ENCODE measurements at regions not wholly inside any gene's neighbourhood (a gene's known extent, or its start where the extent isn't known, plus 50 kb on each side); places are given as distances from the start of the nearest gene placed in this dataset.

- FAIRE-seq, result no peak
- CTCF ChIA-PET (ENCODE audit: low intra/inter-chr PET ratio, low total read pairs), result no interaction called here
- no TSS peak for BruUV-seq (replicated peaks)
- no peak for ATAC-seq
- no peaks in the 10 kb centered on the region for H4K20me1 ChIP-seq (ENCODE audit: insufficient read depth, low read length)
- no peak overlapping the region for H3K4me2 ChIP-seq (ENCODE audit: low read depth, low read length)
- peak overlapping the region; percentile 27 for H2AFZ ChIP-seq (ENCODE audit: low read length)
- no peaks in the 10 kb centered on the region for H3K9me3 ChIP-seq (ENCODE audit: low read length)
- no peaks in the 10 kb centered on the region for H3K27me3 ChIP-seq (ENCODE audit: control insufficient read depth in 1 of 2, insufficient read depth in 2 of 2, low read length in 2 of 2)
- WGBS (ENCODE audit: low lambda C conversion rate), result 9% methylated on average over 2 of the region's 2 CpGs
- no peak overlapping the region for H3K4me3 ChIP-seq (replicated peaks in 1 of 3; ENCODE audit: insufficient read depth in 1 of 3, low read depth in 2 of 3, low read length in 3 of 3)
- in situ Hi-C loops (cut with HindIII; ENCODE audit: extremely low pct_ligation_motif_present, low pct_unique_long_range_greater_than_20kb), result no loop called here
- no peak overlapping the region for H3K9ac ChIP-seq (ENCODE audit: insufficient read depth, low read depth, low read length)
- no peak overlapping the region for H3K27ac ChIP-seq (ENCODE audit: extremely low read length, insufficient read depth, low read length)
- no peak for DNase-seq (ENCODE audit: low spot score)
- no peaks in the 10 kb centered on the region for H3K79me2 ChIP-seq (ENCODE audit: insufficient read depth, low read length)
- TF ChIP-seq ZBTB49 (CRISPR knock-in tag; IDR thresholded peaks at IDR 0.05; ENCODE audit: borderline replicate concordance), result no peak
- intact Hi-C loops (cut with micrococcal nuclease; ENCODE audit: unreplicated experiment), result loop anchor here (10.0 kb wide), 1 partner anchor 309 kb away; no protein-coding TSS in a partner anchor
- H3K36me3 ChIP-seq (replicated peaks in 1 of 2; ENCODE audit: control insufficient read depth in 1 of 2, insufficient read depth in 2 of 2, low read length in 2 of 2), result no peaks in the 10 kb centered on the region
- POLR2A ChIA-PET, result no interaction called here
- peaks cover 15% of the 10 kb centered on the region for H3K4me1 ChIP-seq (ENCODE audit: insufficient read depth, low read length)
Observed at GRCh38 chr1:218643926-218644325, 298.8 kb downstream of the TGFB2 start.

GRCh38 chr1:218646288-218646687, 301.2 kb downstream of the TGFB2 start:
- no peak overlapping the region for H3K27ac ChIP-seq (ENCODE audit: extremely low read length, insufficient read depth, low read length)
- intact Hi-C loops (cut with micrococcal nuclease; ENCODE audit: unreplicated experiment), result loop anchor here (10.0 kb wide), 1 partner anchor 311 kb away; no protein-coding TSS in a partner anchor

More at GRCh38 chr1:218646288-218646687, 301.2 kb downstream of the TGFB2 start:
- POLR2A ChIA-PET, result no interaction called here
- CTCF ChIA-PET (ENCODE audit: low intra/inter-chr PET ratio, low total read pairs), result no interaction called here
- no TSS peak for BruUV-seq (replicated peaks)
- no peak overlapping the region for H2AFZ ChIP-seq (ENCODE audit: low read length)
- peak; percentile 59 for ATAC-seq
- FAIRE-seq, result no peak
- no peaks in the 10 kb centered on the region for H3K36me3 ChIP-seq (replicated peaks in 1 of 2; ENCODE audit: control insufficient read depth in 1 of 2, insufficient read depth in 2 of 2, low read length in 2 of 2)
- DNase-seq (ENCODE audit: low spot score), result peak; percentile 35
- H3K79me2 ChIP-seq (ENCODE audit: insufficient read depth, low read length), result no peaks in the 10 kb centered on the region
- H3K4me1 ChIP-seq (ENCODE audit: insufficient read depth, low read length), result peaks cover 15% of the 10 kb centered on the region
- H3K9ac ChIP-seq (ENCODE audit: insufficient read depth, low read depth, low read length), result no peak overlapping the region
- no peaks in the 10 kb centered on the region for H3K27me3 ChIP-seq (ENCODE audit: control insufficient read depth in 1 of 2, insufficient read depth in 2 of 2, low read length in 2 of 2)
- no peak overlapping the region for H3K4me3 ChIP-seq (replicated peaks in 1 of 3; ENCODE audit: insufficient read depth in 1 of 3, low read depth in 2 of 3, low read length in 3 of 3)
- no peaks in the 10 kb centered on the region for H4K20me1 ChIP-seq (ENCODE audit: insufficient read depth, low read length)
- no peaks in the 10 kb centered on the region for H3K9me3 ChIP-seq (ENCODE audit: low read length)
- in situ Hi-C loops (cut with HindIII; ENCODE audit: extremely low pct_ligation_motif_present, low pct_unique_long_range_greater_than_20kb), result no loop called here
- 1% methylated on average over 4 of the region's 4 CpGs for WGBS (ENCODE audit: low lambda C conversion rate)
- H3K4me2 ChIP-seq (ENCODE audit: low read depth, low read length), result no peak overlapping the region
- TF ChIP-seq CEBPB (IDR thresholded peaks at IDR 0.05; ENCODE audit: borderline replicate concordance, low read depth, low read length), result no peak
- 0 out of 2 replicates have a peak, but pooled peaks have one; percentile 15 for TF ChIP-seq HNF4A (CRISPR knock-in tag; IDR thresholded peaks at IDR 0.05)
- TF ChIP-seq ZNF274 (CRISPR knock-in tag; IDR thresholded peaks at IDR 0.05), result no peak

Data from HepG2 (cell line).